ENCODE measurements at regions not wholly inside any gene's neighbourhood (a gene's known extent, or its start where the extent isn't known, plus 50 kb on each side); places are given as distances from the start of the nearest gene placed in this dataset.

DNA sequence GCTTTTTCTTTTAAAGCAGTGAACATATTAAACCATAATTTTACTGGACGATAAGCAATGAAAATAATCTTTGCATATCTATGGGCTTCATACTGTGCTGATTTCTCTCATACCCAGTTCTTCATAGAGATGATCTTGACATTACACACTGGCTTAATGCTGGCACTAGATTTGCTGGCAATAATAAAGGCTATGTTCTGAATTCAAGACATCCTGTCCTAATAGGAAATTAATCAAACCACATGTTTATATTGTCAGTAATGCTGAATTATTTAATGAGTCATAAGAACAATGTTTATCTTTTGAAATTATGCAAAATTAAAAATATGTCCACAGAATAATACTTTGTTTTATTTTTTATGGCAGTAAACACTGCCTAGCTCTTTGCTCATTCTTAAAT is 643.2 kb downstream of the OTOL1 start:
- H3K4me3 ChIP-seq (ENCODE audit: low read length): no peak overlapping the region
- no peaks in the 10 kb centered on the region for H3K27me3 ChIP-seq (ENCODE audit: control insufficient read depth, insufficient read depth, low read length)
- no peaks in the 10 kb centered on the region for H3K4me1 ChIP-seq (ENCODE audit: control insufficient read depth, low read depth, low read length)
- H3K9ac ChIP-seq (ENCODE audit: low read length): no peak overlapping the region
- no peaks in the 10 kb centered on the region for H3K36me3 ChIP-seq (ENCODE audit: control insufficient read depth, low read depth, low read length)
- no peaks in the 10 kb centered on the region for H3K9me3 ChIP-seq (ENCODE audit: control insufficient read depth, low read depth, low read length)
- H3K27ac ChIP-seq (ENCODE audit: low read length): no peak overlapping the region

DNA sequence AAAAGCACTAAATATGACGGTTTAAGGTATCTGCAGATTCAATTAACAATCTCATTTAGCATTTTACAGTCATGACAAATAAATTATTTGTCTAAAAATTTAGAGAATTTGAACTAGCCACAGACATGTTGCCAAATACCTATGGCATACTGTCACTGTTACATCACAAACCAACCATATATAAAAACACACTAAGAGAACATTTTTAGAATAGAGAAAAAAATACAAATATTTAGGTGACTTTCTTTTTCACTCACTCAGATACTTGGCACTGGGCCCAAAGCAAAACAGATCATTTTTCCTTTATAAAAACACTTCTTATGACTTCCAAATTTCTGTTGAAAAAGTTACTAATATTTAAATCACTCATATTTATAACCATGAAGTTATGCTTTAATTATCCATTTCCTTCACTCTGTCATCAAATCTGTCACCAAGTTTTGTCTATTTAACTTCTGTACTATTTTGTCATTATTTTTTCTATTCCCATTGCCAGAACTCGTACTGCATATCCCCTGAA is 644.7 kb downstream of the OTOL1 start:
- H3K4me3 ChIP-seq (ENCODE audit: low read length): no peak overlapping the region
- no peak overlapping the region for H3K27ac ChIP-seq (ENCODE audit: low read length)
- no peaks in the 10 kb centered on the region for H3K36me3 ChIP-seq (ENCODE audit: control insufficient read depth, low read depth, low read length)
- H3K9ac ChIP-seq (ENCODE audit: low read length): no peak overlapping the region
- no peaks in the 10 kb centered on the region for H3K9me3 ChIP-seq (ENCODE audit: control insufficient read depth, low read depth, low read length)
- H3K4me1 ChIP-seq (ENCODE audit: control insufficient read depth, low read depth, low read length): no peaks in the 10 kb centered on the region
- H3K27me3 ChIP-seq (ENCODE audit: control insufficient read depth, insufficient read depth, low read length): no peaks in the 10 kb centered on the region

GRCh38 chr3:162142511-162142910 is 645.9 kb downstream of the OTOL1 start:
- H3K4me3 ChIP-seq (ENCODE audit: low read length): no peak overlapping the region
- no peak overlapping the region for H3K27ac ChIP-seq (ENCODE audit: low read length)
- H3K27me3 ChIP-seq (ENCODE audit: control insufficient read depth, insufficient read depth, low read length): no peaks in the 10 kb centered on the region
- H3K4me1 ChIP-seq (ENCODE audit: control insufficient read depth, low read depth, low read length): no peaks in the 10 kb centered on the region
- H3K36me3 ChIP-seq (ENCODE audit: control insufficient read depth, low read depth, low read length): no peaks in the 10 kb centered on the region
- no peaks in the 10 kb centered on the region for H3K9me3 ChIP-seq (ENCODE audit: control insufficient read depth, low read depth, low read length)
- no peak overlapping the region for H3K9ac ChIP-seq (ENCODE audit: low read length)

- H3K4me1 ChIP-seq (ENCODE audit: control insufficient read depth, low read depth, low read length): no peaks in the 10 kb centered on the region
- no peaks in the 10 kb centered on the region for H3K27me3 ChIP-seq (ENCODE audit: control insufficient read depth, insufficient read depth, low read length)
- H3K9ac ChIP-seq (ENCODE audit: low read length): no peak overlapping the region
- no peaks in the 10 kb centered on the region for H3K9me3 ChIP-seq (ENCODE audit: control insufficient read depth, low read depth, low read length)
- no peaks in the 10 kb centered on the region for H3K36me3 ChIP-seq (ENCODE audit: control insufficient read depth, low read depth, low read length)
- H3K4me3 ChIP-seq (ENCODE audit: low read length): no peak overlapping the region
- H3K27ac ChIP-seq (ENCODE audit: low read length): no peak overlapping the region
These were observed 646.6 kb downstream of the OTOL1 start for GRCh38 chr3:162143180-162143579.

DNA sequence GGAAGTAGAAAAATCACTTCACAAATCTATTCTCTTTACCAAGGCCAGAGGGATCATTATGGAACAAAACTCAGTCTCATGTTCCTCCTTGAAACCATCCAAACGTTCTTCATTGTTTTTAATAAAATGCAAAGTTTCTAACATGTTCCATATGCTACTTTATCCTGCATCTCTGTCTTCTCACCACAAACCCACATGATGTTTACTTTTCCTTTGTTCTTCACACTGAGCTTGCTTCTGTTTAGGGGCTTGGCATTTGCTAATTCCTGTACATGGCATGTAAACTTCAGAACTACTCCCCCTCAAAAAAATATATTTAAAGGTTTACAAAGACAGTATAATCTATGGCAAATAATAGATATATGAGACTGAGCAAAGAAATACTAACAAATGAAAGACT is 651.4 kb downstream of the OTOL1 start:
- Histone ChIP-seq H3K27me3 (ENCODE audit: control insufficient read depth, insufficient read depth, low read length) (no peaks in the 10 kb centered on the region), H3K4me1 (ENCODE audit: control insufficient read depth, low read depth, low read length) (no peaks in the 10 kb centered on the region), H3K36me3 (ENCODE audit: control insufficient read depth, low read depth, low read length) (no peaks in the 10 kb centered on the region), H3K27ac (ENCODE audit: low read length) (no peak overlapping the region), H3K9ac (ENCODE audit: low read length) (no peak overlapping the region), H3K4me3 (ENCODE audit: low read length) (no peak overlapping the region), H3K9me3 (ENCODE audit: control insufficient read depth, low read depth, low read length) (no peaks in the 10 kb centered on the region)

- Histone ChIP-seq H3K4me3 (ENCODE audit: low read length) (no peak overlapping the region), H3K36me3 (ENCODE audit: control insufficient read depth, low read depth, low read length) (no peaks in the 10 kb centered on the region), H3K27ac (ENCODE audit: low read length) (no peak overlapping the region), H3K27me3 (ENCODE audit: control insufficient read depth, insufficient read depth, low read length) (no peaks in the 10 kb centered on the region), H3K9ac (ENCODE audit: low read length) (no peak overlapping the region), H3K4me1 (ENCODE audit: control insufficient read depth, low read depth, low read length) (no peaks in the 10 kb centered on the region), H3K9me3 (ENCODE audit: control insufficient read depth, low read depth, low read length) (no peaks in the 10 kb centered on the region)
These were observed 654.2 kb downstream of the OTOL1 start for GRCh38 chr3:162150790-162151189.

DNA sequence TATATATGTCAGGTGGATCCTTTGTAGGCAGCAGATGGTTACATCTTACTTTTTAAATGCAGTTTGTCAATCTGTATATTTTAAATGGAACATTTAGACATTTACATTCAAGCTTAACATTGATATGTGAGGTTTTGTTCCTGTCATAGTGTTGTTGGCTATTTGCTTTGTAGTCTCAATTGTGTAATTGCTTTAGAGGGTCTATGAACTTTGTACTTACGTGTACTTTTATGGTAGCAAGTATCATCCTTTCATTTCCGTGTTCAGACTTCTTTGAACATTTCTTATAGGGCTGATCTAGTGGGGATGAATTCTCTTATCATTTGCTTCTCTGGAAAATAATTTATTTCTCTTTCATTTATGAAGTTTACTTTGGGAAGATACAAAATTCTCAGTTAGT is 656.0 kb downstream of the OTOL1 start:
- Histone ChIP-seq H3K9me3 (ENCODE audit: control insufficient read depth, low read depth, low read length) (no peaks in the 10 kb centered on the region), H3K27ac (ENCODE audit: low read length) (no peak overlapping the region), H3K4me1 (ENCODE audit: control insufficient read depth, low read depth, low read length) (no peaks in the 10 kb centered on the region), H3K4me3 (ENCODE audit: low read length) (no peak overlapping the region), H3K27me3 (ENCODE audit: control insufficient read depth, insufficient read depth, low read length) (no peaks in the 10 kb centered on the region), H3K36me3 (ENCODE audit: control insufficient read depth, low read depth, low read length) (no peaks in the 10 kb centered on the region), H3K9ac (ENCODE audit: low read length) (no peak overlapping the region)

GRCh38 chr3:162161595-162161994 is 665.0 kb downstream of the OTOL1 start:
- Histone ChIP-seq H3K4me3 (ENCODE audit: low read length) (no peak overlapping the region), H3K9ac (ENCODE audit: low read length) (no peak overlapping the region), H3K36me3 (ENCODE audit: control insufficient read depth, low read depth, low read length) (no peaks in the 10 kb centered on the region), H3K27ac (ENCODE audit: low read length) (no peak overlapping the region), H3K27me3 (ENCODE audit: control insufficient read depth, insufficient read depth, low read length) (no peaks in the 10 kb centered on the region), H3K9me3 (ENCODE audit: control insufficient read depth, low read depth, low read length) (no peaks in the 10 kb centered on the region), H3K4me1 (ENCODE audit: control insufficient read depth, low read depth, low read length) (no peaks in the 10 kb centered on the region)

- H3K27ac ChIP-seq (ENCODE audit: low read length): no peak overlapping the region
- no peak overlapping the region for H3K9ac ChIP-seq (ENCODE audit: low read length)
- no peaks in the 10 kb centered on the region for H3K36me3 ChIP-seq (ENCODE audit: control insufficient read depth, low read depth, low read length)
- no peaks in the 10 kb centered on the region for H3K27me3 ChIP-seq (ENCODE audit: control insufficient read depth, insufficient read depth, low read length)
- no peak overlapping the region for H3K4me3 ChIP-seq (ENCODE audit: low read length)
- H3K9me3 ChIP-seq (ENCODE audit: control insufficient read depth, low read depth, low read length): no peaks in the 10 kb centered on the region
- H3K4me1 ChIP-seq (ENCODE audit: control insufficient read depth, low read depth, low read length): no peaks in the 10 kb centered on the region
These were observed 668.7 kb downstream of the OTOL1 start for GRCh38 chr3:162165346-162165745.

DNA sequence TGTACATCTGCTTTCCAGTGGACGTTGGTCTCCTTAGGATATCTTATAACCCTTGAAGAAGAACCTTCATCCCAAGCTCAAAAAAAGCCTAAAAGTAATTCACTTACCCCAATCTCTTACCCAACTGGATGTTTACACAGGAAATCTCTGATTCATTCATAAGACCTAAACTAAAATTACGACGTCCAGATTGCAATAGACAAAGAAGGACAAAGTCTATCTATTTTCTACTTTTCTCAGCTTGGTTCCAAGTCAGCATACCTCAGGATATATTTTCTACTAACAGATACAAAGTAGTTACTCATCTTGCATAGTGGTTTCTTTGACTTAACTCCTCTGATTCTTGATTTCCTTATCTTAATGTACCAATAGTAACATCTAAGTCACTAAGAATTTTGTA is 669.9 kb downstream of the OTOL1 start:
- Histone ChIP-seq H3K27me3 (ENCODE audit: control insufficient read depth, insufficient read depth, low read length) (no peaks in the 10 kb centered on the region), H3K4me1 (ENCODE audit: control insufficient read depth, low read depth, low read length) (no peaks in the 10 kb centered on the region)

DNA sequence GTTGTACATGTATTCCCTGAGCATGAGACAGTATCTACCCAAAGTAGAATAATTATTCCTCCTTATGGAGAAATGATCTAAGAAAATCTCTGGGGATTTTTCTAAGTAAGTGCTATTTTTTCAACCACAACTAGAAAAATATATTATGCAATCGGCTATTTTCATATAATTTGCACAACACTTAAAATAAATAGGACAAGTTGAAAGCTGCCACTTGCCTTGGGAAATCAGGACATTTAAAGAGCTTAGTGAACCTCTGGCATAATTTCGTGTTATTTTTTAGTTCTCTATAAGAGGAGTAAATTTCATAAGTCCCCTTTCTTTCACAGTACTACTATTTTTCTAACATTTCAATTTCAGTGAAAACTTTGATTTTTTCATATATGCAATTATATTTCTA is 672.1 kb downstream of the OTOL1 start:
- Histone ChIP-seq H3K27me3 (ENCODE audit: control insufficient read depth, insufficient read depth, low read length) (no peaks in the 10 kb centered on the region), H3K27ac (ENCODE audit: low read length) (no peak overlapping the region), H3K4me3 (ENCODE audit: low read length) (no peak overlapping the region), H3K9ac (ENCODE audit: low read length) (no peak overlapping the region), H3K9me3 (ENCODE audit: control insufficient read depth, low read depth, low read length) (no peaks in the 10 kb centered on the region), H3K36me3 (ENCODE audit: control insufficient read depth, low read depth, low read length) (no peaks in the 10 kb centered on the region), H3K4me1 (ENCODE audit: control insufficient read depth, low read depth, low read length) (no peaks in the 10 kb centered on the region)

More for the DNA sequence above, 669.9 kb downstream of the OTOL1 start:
- Histone ChIP-seq H3K27ac (ENCODE audit: low read length) (no peak overlapping the region), H3K9ac (ENCODE audit: low read length) (no peak overlapping the region), H3K9me3 (ENCODE audit: control insufficient read depth, low read depth, low read length) (no peaks in the 10 kb centered on the region), H3K4me3 (ENCODE audit: low read length) (no peak overlapping the region), H3K36me3 (ENCODE audit: control insufficient read depth, low read depth, low read length) (no peaks in the 10 kb centered on the region)

DNA sequence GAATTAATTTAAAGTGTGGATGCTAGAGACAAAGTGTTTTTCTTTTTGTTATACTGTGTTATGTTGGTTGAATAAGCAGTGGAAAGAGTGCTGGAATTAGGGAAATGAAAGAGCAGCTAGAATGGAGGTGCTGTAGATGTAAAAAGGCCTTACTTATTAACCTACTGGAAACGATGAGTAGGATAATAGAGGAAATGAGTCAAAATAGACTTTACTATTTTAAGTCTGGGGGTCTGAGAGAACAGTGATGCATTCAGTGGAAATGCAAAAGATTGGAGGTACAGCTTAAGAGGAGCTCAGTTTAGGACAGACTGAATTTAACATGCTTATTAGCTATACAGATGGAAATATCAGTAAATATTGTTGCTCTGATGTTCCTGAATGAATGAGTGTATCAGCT is 674.0 kb downstream of the OTOL1 start:
- Histone ChIP-seq H3K9ac (ENCODE audit: low read length) (no peak overlapping the region), H3K9me3 (ENCODE audit: control insufficient read depth, low read depth, low read length) (no peaks in the 10 kb centered on the region), H3K4me1 (ENCODE audit: control insufficient read depth, low read depth, low read length) (no peaks in the 10 kb centered on the region), H3K36me3 (ENCODE audit: control insufficient read depth, low read depth, low read length) (no peaks in the 10 kb centered on the region), H3K4me3 (ENCODE audit: low read length) (no peak overlapping the region), H3K27me3 (ENCODE audit: control insufficient read depth, insufficient read depth, low read length) (no peaks in the 10 kb centered on the region), H3K27ac (ENCODE audit: low read length) (no peak overlapping the region)

Data from iPS-18a (cell line).